A673 (cell line): ENCODE measurements at regions not wholly inside any gene's neighbourhood (a gene's known extent, or its start where the extent isn't known, plus 50 kb on each side); places are given as distances from the start of the nearest gene placed in this dataset.

ENCODE experiments used
- CTCF ChIP-seq: fragments of 300-800, 200-600 bp; sonication (generic); conservative IDR thresholded peaks from 2 replicates; pipeline ENCODE4 v1.5.1; 2017; ENCODE audit warnings: low read depth, mild to moderate bottlenecking, antibody characterized with exemption, low read length, moderate library complexity, mixed read lengths
- EZH2 ChIP-seq: fragments of 200-600 bp; sonication (generic); IDR thresholded peaks from 2 replicates; pipeline ENCODE4 v1.6.1; 2017; ENCODE audit warnings: borderline replicate concordance, low read depth, mild to moderate bottlenecking, mixed read lengths, antibody characterized with exemption, low read length; ENCODE audit not compliant: poor library complexity, severe bottlenecking

DNA sequence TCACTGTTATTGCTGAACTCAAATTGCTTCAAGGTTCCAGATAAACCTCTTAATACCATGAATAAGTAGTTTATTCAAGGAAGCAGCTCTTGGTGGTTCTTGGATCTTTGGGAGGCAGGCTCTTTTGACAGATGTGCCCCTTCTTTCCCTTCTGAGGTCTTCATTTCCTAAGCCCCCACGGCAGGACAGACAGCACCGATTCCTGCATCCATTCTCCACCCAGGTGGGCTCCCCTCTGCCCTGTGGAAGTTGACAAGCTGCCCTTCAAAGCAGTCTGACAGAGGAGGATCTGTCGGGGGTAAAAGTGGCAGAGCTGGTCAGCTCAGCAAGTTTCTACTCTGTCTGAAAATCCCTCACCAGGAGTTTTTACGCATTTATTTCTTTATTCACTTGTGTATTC lies 605.3 kb upstream of the B3GAT1 start:
- TF ChIP-seq CTCF (no peak), EZH2 (no peak)
